Heart left ventricle (tissue), 13 donors: ENCODE measurements at regions not wholly inside any gene's neighbourhood (a gene's known extent, or its start where the extent isn't known, plus 50 kb on each side); places are given as distances from the start of the nearest gene placed in this dataset.

Source experiments
- POLR2A ChIP-seq, 2 donors: fragments of 450-650 bp; IDR thresholded peaks; one replicate each; pipeline ENCODE4 v1.6.1; 2017; ENCODE audit warnings: antibody characterized with exemption in 2 of 2, mild to moderate bottlenecking in 2 of 2, moderate library complexity in 2 of 2
- TF ChIP-seq, protein P1 (sequence below), 12 donors: fragments of 200-600 bp; sonication (generic) in 4 of 12; IDR thresholded peaks; one replicate each; pipeline versions ENCODE4 v1.5.0 to v1.8.0; 2018 to 2022; ENCODE audit warnings: antibody characterized with exemption in 12 of 12, mild to moderate bottlenecking in 5 of 12
- donor health status: ischemic (EF 13 %, LVEDD 7.1; RV severe dilation, severe dysfunction).
- donor health status: DM: no; HTN: yes; CAD: no.
- donor health status: DM: no; HTN: no; CAD: no.
- donor health status: ischemic (EF 25% LVEDD 6.9; RV normal size, moderate dysfunction).
- donor health status: ischemic (EF 25% LVEDD 5.7; RV mildly dilated, moderate dysfunction).
- donor health status: ischemic (EF 35%, LVEDD 5.7; RV mildly dilated, moderate dysfunction).
- donor health status: nonischemic (EF 11% LVEDD 7.7; RV severe dilation, severe dysfunction).
- donor health status: DM: yes; HTN: yes; CAD: no.
- donor health status: PGD.
- donor health status: ischemic (EF 29% LVEDD 5.4; RV normal size, mild dysfunction).
- donor health status: nonischemic (EF 23%, LVEDD 6.1; RV moderate dilation, normal function).

GRCh38 chr12:43057566-43057965 lies 468.0 kb upstream of the PRICKLE1 start:
- TF ChIP-seq, protein P1, sequence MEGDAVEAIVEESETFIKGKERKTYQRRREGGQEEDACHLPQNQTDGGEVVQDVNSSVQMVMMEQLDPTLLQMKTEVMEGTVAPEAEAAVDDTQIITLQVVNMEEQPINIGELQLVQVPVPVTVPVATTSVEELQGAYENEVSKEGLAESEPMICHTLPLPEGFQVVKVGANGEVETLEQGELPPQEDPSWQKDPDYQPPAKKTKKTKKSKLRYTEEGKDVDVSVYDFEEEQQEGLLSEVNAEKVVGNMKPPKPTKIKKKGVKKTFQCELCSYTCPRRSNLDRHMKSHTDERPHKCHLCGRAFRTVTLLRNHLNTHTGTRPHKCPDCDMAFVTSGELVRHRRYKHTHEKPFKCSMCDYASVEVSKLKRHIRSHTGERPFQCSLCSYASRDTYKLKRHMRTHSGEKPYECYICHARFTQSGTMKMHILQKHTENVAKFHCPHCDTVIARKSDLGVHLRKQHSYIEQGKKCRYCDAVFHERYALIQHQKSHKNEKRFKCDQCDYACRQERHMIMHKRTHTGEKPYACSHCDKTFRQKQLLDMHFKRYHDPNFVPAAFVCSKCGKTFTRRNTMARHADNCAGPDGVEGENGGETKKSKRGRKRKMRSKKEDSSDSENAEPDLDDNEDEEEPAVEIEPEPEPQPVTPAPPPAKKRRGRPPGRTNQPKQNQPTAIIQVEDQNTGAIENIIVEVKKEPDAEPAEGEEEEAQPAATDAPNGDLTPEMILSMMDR (IDR thresholded peaks at IDR 0.05): no peak
- TF ChIP-seq POLR2A (IDR thresholded peaks at IDR 0.05): no peak
